SW 1271 (cell line): ENCODE measurements at regions not wholly inside any gene's neighbourhood (a gene's known extent, or its start where the extent isn't known, plus 50 kb on each side); places are given as distances from the start of the nearest gene placed in this dataset.

Source experiments
- DNase-seq, 2 experiments: peaks; one replicate each; lab custom pipeline; 2025; lab: John Stamatoyannopoulos, UW

DNA sequence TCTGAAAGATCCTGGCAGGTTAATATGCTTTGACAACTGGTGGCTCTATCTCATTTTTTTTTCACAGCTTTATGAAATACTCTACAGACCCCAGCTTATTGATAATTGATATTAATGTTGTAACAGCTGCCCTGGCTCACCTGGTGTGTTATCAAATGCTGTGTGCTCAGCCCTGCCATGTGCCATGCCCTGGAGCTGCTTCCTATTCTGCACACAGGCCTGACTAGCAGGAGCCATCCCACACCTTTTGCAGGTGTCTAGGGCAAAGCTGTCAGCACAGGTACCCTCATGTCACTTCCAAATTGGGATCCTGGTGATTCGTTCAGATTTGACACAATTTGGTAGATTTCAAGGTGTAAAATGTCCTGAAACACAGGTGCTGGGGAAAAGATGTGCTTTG lies 254.6 kb upstream of the MAN1A1 start:
- DNase-seq = no peak

DNA sequence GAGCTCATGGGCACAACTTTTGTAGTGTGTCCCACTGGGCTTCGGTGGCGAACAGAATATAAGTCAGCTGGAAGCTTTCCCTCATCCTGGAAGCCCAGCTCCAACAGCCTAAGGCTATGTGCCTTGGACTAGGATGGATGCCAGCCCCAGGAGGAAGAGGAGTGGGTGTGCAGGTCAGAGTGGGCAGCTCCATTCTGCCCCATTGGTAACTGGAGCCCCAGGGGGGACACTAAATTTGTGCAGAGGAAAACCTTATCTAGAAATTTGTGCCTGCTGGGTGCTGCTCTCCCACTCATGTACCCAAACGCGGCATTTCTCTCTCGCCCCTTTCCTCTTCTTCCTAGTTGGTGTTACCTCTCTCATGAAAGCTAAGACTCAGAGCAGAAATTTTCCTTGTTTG lies 253.9 kb upstream of the MAN1A1 start:
- DNase-seq = no peak

DNA sequence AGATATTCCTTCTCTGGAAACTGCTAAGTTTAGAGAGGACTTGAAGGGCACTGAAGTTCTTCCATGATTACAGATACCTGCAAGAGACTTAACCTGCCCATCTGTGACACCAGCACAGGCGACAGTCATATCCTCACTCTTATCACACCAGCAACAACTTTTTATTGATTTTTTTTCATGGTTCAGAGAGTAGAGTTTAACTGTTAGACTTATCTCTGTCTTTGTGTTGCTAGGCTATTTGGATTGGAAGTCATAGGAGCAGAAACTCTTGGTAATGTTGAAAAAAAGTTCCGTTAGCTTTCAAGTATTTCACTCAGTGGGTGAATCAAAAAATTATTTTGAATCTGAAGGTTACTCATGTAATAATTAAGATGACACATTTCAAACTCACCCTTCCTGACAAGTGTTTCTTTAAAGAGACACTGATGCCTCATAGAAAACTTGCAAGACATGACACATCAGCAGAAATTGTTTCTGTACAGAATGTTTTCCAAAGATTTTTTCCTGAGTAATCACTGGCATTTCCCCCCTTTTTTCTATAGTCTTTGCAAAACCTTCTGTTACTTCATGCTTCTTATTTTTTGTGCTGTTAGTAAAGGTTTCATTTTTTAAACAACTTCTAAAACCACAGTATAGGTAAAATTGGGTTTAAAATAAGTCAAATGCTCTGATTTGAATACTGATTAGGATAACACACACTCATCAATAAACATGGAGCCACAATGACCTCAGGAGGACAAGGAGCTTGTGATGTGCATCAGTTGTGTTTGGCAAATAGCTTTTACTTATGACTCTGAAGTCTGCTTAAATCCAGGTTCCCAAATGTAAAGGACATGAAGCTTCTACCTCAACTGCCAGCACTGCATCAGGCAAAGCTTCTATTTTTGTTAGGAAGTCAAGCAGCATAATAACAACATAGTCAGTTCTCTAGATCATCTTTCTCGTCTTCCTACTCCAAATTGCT lies 252.9 kb upstream of the MAN1A1 start:
- no peak for DNase-seq

DNA sequence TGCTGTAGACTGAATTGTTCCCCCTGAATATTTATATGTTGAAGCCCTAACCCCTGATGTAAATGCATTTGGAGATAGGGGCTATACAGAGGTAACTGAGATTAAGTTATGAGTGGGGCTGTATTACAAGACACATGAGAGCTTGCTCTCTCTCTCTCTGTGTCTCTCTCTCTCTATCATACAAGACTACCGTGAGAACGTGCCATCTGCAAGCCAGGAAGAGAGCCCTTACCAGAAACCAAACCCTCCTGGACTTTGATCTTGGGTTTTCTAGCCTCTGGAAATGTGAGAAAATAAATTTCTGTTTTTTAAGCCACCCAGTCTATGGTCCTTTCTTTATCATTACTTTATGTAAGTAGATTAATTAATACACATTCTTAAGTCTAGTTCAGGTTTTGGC lies 249.3 kb upstream of the MAN1A1 start:
- no peak for DNase-seq

DNA sequence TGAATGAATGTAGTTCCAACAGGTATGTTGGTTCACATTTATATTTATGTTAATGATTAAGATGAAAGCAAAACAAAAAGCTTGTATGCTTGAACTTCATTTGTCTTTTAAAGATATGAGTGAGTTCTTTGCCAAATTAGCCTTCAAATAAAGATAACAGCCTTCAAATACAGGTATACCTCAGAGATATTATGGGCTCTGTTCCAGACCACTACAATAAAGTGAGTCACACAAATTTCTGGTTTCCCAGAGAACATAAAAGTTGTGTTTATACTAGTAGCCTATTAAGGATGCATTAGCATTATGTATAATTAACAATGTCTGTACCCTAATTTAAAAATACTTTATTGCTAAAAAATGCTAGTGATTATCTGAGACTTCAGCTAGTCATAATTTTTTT lies 245.3 kb upstream of the MAN1A1 start:
- DNase-seq = no peak

DNA sequence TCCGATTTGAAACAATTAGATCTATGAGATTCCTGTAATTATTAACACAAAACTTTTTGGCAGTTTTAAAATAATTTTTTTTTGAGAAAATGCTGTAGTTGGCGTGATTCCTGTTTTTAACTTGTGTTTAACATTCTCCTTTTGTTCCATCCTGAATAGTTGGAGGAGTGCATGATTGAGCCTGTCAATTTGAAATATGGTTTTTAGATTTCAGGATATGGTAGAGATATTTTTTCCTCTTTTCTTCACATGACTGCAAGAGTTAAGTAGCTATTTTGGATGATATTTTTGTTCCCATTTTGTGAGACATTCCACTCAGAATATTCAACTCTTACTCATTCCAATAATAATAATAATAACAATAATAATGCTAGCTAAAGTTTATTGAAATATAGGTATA lies 241.7 kb upstream of the MAN1A1 start:
- no peak for DNase-seq

DNA sequence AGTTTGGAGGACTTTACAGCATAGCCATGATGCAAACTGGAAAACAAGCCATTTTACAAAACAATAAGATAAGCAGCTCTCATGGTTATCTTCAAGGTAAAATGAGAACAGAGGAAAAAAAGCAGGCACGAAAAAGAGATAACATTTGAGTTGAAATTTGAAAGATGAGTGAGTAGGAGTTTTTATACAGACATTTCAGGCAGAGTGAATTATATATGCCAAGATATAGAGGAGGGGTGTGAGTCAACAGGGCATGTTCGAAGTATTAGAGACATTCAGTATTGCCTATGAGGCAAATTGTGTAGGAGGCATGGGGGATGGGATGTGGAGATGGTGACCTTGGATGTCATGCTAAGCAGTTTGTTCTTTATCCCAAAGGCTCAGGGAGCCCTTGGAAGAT lies 240.5 kb upstream of the MAN1A1 start:
- no peak for DNase-seq

DNA sequence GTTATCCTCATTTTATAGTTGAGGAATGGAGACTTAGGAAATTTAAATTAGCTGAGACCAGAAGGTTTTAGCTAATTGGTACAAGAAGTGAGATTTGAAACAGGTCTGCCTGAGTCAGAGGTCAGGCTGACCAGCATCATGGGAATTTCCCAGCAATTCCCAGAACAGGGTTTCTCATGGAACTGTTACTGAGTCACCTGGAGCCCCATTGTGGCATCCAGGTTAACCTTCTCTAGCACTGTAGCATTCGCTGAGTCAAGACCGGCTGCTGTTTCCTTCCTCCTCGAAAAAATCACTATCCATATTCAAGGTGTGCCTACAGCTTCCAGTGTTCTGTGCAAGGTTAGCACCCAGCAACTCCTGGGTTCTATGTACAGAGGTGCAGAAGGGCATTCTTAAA lies 238.0 kb upstream of the MAN1A1 start:
- no peak for DNase-seq

DNA sequence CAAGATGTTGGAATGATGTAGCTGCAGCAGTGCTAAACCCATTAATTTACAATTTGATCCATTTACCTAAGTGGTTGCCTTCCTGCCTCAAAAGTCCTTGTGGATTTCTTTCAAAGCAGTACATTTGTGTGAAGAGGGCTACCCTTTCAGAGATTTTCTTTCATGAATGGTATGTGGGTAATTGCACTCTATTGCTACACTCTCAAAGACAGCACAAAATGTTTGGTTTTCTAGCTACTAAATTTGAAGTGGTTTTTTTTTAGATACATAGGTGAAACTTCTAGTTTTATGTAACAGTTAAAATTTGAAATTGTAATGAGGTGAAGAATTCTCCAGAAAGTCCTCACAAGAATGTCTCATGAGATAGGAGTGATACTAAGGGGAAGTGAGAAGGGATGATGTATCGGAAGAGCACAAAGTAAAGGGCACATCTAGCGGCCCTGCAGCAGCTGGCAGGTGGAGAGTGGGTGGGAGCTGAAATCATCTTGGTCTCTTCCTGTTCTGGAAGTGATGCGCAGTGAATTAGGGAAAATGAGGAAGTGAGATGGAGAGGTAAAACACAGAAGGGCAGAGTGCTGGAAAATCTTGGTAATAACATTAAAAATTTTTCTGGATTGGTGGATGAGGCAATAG lies 236.8 kb upstream of the MAN1A1 start:
- DNase-seq = no peak

DNA sequence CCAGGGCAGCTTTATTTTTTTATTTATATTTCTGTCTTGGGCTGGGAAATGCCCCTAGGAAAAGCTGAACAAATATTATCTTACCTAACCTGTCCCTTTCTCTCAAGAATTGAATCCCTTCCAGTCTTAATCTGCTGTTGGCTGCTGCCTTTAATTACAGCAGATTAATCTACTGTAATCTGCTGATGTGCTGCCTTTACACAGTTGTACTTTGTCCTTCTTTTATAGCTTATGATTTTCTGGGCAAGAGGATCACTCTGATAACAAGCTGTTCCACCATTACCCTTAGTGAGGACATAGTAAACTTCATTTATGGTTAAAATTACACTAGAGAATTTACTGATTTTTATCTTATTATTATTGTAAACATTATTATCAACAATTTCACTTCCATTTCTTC lies 234.5 kb upstream of the MAN1A1 start:
- no peak for DNase-seq

DNA sequence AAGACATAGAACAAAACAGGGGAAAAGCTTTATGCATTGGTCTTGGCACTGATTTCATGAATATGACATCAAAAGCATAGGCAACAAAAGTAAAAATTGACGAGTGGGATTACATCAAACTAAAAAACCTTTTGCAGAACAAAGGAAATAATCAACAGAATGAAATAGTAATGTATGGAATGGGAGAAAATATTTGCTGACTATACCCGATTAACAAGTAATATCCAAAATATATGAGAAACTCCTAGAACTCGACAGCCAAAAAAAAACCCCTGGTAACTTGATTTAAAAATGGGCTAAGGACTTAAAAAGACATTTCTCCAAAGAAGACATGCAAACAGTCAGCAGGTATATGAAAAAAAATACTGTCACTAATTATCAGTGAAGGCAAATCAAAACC lies 231.7 kb upstream of the MAN1A1 start:
- no peak for DNase-seq

DNA sequence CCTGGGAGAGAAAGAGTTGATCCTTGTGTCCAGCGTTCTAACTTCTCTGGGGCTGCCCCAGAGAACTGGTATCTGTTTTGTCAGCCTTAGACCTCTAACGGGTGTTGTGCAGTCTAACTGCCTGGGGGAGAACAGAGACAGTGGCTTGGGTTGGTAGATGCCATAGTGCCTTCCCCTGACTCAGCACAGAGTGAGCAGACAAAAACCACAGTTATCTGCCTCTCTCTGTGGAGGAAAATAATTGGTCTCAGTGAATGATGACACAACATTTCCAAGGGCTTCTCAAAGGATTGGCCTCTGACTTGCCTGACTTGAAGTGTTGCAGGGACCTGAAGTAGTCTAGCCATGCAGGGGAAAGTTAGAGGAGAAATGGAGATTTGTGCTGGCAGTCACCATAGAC lies 226.2 kb upstream of the MAN1A1 start:
- DNase-seq = no peak

DNA sequence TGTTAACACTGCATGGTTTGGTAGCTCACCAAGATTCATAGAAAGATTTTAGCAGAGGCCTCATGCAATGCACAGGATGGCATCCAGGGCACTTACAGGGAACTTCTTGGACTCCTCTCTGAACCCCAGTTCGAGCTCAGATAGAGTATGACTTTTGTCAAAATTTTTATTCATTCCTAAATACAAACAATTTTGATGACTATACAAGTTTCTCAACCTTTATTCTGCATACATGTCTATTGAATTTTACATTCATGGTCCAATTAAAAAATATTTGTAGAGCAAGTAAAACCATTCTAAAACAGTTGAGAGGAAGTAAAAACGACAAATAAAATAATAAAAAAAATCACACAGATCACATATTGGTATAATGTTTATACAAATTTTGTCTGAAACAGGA lies 219.0 kb upstream of the MAN1A1 start:
- DNase-seq = no peak

DNA sequence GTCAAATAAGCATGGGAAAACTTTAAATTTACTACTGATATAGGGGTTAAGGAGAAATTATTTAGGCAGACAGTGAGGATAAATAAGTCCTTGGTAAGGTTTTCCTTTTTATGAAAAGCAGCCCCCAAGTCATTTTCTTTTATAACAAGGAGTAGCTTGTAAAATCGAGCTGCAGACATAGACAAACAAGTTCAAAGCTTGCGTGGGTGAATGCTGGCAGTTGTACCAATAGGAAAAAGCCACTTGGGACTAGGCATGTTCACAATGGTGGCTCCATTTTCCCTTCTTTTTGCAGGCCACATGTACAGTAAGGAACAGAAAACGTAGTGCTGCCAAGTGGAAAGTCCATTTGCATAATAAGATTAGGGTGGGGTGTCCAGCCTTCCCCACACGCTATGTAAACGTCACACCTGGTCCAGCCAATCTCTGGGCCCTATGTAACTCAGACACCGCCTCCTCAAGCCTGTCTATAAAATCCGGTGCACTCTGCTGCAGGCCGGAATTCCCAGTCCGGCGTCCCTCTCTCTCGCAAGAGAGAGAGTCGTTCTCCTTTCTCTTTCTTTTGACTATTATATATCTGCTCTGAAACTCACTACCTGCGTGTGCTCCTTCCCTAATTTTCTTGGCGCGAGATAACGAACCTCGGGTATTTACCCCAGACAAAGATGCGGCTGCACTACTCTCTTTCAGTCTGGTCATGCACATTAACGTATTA lies 217.1 kb upstream of the MAN1A1 start:
- DNase-seq = no peak

DNA sequence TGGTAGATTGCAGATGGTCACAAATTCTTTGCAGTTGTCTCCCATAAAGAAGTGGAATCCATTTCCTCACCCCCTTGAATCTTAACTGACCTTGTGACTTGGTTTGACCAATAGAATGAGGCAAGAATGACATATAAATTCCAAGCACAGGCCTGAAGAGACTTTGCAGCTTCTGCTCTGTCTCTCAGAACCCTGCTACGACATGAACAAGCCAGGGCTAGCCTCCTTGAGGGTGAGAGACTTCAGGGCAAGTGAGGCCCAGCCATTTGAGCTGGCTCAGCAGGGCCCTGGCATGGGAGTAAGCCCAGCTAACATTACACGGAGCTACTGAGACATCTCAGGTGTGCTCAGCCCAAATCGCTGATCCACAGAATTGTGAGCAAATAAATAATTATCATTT lies 216.3 kb upstream of the MAN1A1 start:
- no peak for DNase-seq

DNA sequence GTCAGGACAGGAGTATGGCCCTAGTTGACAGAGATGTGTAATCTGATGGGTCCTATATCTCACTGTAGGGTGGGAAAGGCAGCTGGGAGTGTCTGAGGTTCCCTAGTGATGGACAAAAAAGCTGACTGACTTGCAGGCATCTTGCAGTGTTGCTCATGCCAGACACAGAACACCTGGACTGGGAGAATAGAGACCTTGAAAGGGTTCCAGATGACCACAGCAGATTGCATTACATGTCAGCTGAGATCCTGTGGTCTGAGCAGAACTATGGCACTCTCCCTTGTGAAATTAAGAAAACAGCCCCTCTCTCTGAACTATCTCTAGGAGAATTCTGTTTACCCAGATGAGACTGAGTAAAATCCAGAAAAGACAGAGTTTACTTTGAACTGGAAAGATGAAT lies 212.6 kb upstream of the MAN1A1 start:
- DNase-seq = no peak

DNA sequence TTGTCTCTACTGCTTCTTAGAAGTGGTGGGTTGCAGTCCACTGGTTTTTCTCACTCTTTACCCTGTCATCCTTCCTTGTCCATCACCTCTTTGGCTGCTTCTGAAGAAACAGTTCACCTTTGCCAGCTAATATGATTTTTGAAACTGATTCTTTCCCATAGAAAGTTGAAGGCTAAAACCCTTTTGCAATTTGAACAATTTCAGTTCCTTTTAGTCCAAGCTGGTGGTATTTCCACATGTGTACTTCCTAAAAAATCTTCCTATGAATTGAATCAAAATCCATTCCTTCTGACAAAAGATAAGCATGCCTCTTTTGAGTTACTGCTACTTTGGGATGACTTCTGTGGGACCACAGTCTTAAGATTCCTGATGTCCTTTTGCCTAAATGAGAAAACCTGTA lies 210.0 kb upstream of the MAN1A1 start:
- no peak for DNase-seq

DNA sequence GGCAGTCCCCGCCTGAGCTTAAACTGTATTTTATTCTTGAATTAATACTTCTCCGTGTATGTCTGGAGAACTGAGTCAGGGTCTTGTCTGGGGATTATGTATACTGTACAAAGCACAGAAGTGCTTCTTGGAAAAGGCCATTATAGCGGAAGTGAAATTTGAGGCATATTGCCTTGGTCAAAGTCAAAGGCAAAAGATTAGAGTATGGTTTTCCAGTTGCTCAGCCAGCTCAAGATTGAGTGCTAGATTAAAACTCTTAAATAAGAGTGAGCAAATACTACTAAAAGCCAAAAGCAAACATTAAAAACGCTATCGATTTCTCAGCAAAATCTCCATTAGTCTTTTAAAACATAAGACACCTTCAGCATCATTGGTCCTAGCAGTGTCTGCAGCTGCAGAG lies 207.7 kb upstream of the MAN1A1 start:
- DNase-seq = no peak

DNA sequence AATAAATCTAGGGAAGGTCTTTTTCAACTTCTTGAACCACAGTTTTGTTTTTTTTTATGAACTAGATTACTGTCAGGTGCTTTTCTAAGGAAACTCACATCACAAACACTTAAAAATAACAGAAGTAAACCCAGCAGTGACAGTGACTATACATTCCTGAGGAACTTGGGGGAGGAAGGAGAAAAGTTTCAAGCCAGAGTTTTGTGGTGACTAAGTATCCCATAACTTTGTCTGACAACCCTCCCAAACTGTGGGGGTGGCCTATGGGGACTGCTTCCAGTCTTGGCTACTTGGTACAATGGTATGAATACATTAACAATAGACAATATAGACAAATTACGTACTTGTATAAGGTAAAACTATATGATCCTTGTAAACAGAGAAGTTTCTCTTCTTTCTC lies 202.5 kb upstream of the MAN1A1 start:
- no peak for DNase-seq

DNA sequence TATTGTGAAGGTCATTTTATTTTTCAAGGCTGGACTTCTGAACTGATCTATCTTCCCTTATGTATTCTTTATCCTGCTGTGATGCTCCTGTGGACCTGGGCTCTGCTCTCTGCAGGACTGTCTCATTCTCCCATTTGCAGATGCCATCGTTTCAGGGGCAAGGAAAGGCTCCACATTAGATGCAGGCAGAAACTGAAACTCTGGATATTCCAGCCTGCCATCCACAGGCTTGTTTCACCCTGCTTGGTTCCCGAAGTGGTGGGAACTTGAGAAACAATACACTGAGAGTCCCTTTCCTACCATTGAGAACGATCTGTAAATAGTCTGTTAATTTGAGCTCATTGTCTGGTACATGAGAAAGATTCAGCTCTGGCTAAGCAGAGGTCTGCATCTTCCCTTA lies 197.5 kb upstream of the MAN1A1 start:
- DNase-seq = no peak

DNA sequence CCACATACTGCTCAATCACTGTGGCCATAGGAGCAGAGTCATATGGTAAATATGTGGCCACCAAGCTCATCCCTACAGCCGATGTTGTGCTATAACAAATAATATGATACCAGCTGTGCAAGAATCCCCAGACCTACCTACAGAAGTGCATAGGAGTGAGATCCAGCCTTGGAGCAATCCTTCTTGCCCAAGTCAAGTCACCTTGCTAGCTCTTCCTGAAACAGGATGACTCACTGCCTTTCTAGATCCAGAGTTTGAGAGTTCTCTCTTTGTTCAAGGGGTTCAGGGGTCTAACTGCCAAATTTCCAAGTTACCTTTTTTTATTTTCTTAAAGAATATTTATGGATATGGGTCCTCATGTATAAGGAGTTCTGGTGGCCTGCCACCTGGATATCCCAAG lies 195.7 kb upstream of the MAN1A1 start:
- DNase-seq = no peak

DNA sequence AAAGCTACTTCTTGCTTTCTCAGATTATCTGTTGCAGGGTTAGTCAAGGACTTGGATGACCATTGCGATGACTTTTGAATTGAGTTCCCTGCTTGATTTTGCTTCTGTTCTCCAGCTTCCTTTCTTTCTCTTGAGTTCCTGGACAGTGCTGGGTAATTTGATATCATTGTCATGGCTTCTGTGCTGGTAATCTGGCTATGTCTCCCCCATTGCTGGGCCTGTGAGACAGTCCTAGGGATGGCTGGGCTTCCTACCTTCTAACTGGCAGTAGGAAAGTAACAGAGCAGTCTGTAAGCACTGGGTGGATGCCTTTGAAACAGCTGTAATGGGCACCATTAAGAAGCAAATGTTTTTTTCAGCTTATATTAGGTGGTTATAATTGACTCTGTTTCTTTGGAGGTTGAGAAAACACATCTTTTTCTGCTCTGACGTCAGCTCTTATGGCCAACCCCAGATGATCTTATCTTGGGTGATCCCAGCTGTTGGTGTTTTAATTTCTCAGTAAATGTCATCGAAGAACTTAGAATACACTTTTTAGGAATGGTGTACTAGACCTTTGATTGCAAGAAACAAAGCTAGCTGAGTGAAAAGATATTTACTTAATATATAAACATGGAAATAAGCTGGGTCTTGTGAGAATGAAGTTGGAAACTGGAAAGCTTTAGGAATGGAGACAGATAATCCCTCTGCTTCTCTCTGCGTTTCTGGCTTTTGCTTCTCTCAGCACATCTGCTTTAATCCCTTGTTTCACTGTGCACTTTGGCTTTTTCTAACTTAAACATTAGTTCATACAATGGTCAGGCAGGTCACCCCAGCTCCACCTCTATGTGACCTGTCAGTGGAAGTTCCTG lies 195.0 kb upstream of the MAN1A1 start:
- no peak for DNase-seq
